WTC11 (cell line): ENCODE measurements at regions not wholly inside any gene's neighbourhood (a gene's known extent, or its start where the extent isn't known, plus 50 kb on each side); places are given as distances from the start of the nearest gene placed in this dataset.
A peak's percentile ranks its signal among the peaks of the same experiment; 100 is the strongest.

ENCODE experiments used
- ATAC-seq: fragments of 200-7000 bp; cut with Tn5 transposase; 2 replicates; pipeline ENCODE4 v1.10.0; 2021; ENCODE audit warnings: mild to moderate bottlenecking, moderate library complexity
- CTCF ChIA-PET: fragments of 300-600 bp; sonication (Branson Sonifier 250); formaldehyde crosslinking; loops from one replicate; lab custom pipeline; 2021; ENCODE audit warnings: antibody characterized with exemption; lab: Charles Lee
- POLR2A ChIA-PET: fragments of 350-600 bp; sonication (Branson Sonifier 250); formaldehyde crosslinking; loops from one replicate; lab custom pipeline; 2021; ENCODE audit warnings: antibody characterized with exemption; lab: Charles Lee
- DNase-seq: peaks from one replicate; pipeline ENCODE4 v3.0.0; 2021; ENCODE audit warnings: low spot score
- H3K27ac Mint-ChIP-seq: 2 replicates; pipeline ENCODE4 v1.8.0; 2021; ENCODE audit warnings: mixed read lengths
- H3K27me3 Mint-ChIP-seq: 2 replicates; pipeline ENCODE4 v1.8.0; 2021; ENCODE audit warnings: low read depth, mild to moderate bottlenecking, moderate library complexity, mixed read lengths
- H3K36me3 Mint-ChIP-seq: 2 replicates; pipeline ENCODE4 v1.8.0; 2021; ENCODE audit warnings: mixed read lengths
- H3K4me1 Mint-ChIP-seq: 2 replicates; pipeline ENCODE4 v1.8.0; 2022; ENCODE audit warnings: mixed read lengths
- H3K4me3 Mint-ChIP-seq: 2 replicates; pipeline ENCODE4 v1.8.0; 2021; ENCODE audit warnings: mild to moderate bottlenecking, moderate library complexity, mixed read lengths
- H3K9me3 Mint-ChIP-seq: 2 replicates; pipeline ENCODE4 v1.8.0; 2021; ENCODE audit warnings: mixed read lengths
- AR ChIP-seq: fragments of 250-450 bp; sonication (Bioruptor Pico); IDR thresholded peaks from 2 replicates; pipeline ENCODE4 v1.9.0; 2021; ENCODE audit warnings: mild to moderate bottlenecking
- CDX4 ChIP-seq: fragments of 250-450 bp; sonication (Bioruptor Pico); IDR thresholded peaks from 2 replicates; pipeline ENCODE4 v1.9.0; 2021; ENCODE audit warnings: moderate library complexity, mild to moderate bottlenecking, inconsistent platforms, borderline replicate concordance
- CREB1 ChIP-seq: sonication (generic); formaldehyde crosslinking; IDR thresholded peaks from 2 replicates; pipeline ENCODE4 v1.8.0; 2023; ENCODE audit warnings: mild to moderate bottlenecking, missing genetic modification reagents
- ERG ChIP-seq: fragments of 250-450 bp; sonication (Bioruptor Pico); IDR thresholded peaks from 2 replicates; pipeline ENCODE4 v1.8.0; 2021; ENCODE audit warnings: mild to moderate bottlenecking
- GABPB1 ChIP-seq: sonication (generic); formaldehyde crosslinking; IDR thresholded peaks from 2 replicates; pipeline ENCODE4 v1.8.1; 2023; ENCODE audit warnings: mild to moderate bottlenecking, missing genetic modification reagents
- GRHL2 ChIP-seq: fragments of 250-450 bp; sonication (Bioruptor Pico); IDR thresholded peaks from 2 replicates; pipeline ENCODE4 v1.8.0; 2022; ENCODE audit warnings: mild to moderate bottlenecking, moderate library complexity; ENCODE audit not compliant: insufficient replicate concordance, severe bottlenecking
- IRF2 ChIP-seq: sonication (generic); formaldehyde crosslinking; IDR thresholded peaks from 2 replicates; pipeline ENCODE4 v1.8.0; 2022; ENCODE audit warnings: low read depth, missing genetic modification reagents, borderline replicate concordance
- SMAD3 ChIP-seq: sonication (generic); formaldehyde crosslinking; IDR thresholded peaks from 2 replicates; pipeline ENCODE4 v1.8.0; 2022; ENCODE audit warnings: missing genetic modification reagents, mild to moderate bottlenecking, borderline replicate concordance
- SMAD4 ChIP-seq: sonication (generic); formaldehyde crosslinking; IDR thresholded peaks from 2 replicates; pipeline ENCODE4 v1.8.0; 2022; ENCODE audit warnings: mild to moderate bottlenecking, missing genetic modification reagents
- USF2 ChIP-seq: sonication (generic); formaldehyde crosslinking; IDR thresholded peaks from 2 replicates; pipeline ENCODE4 v1.8.1; 2023; ENCODE audit warnings: mild to moderate bottlenecking, missing genetic modification reagents, moderate library complexity
- ZNF263 ChIP-seq: sonication (generic); formaldehyde crosslinking; IDR thresholded peaks from 2 replicates; pipeline ENCODE4 v1.8.1; 2022; ENCODE audit warnings: low read depth, mild to moderate bottlenecking, moderate library complexity, missing genetic modification reagents
- ZSCAN18 ChIP-seq: fragments of 250-450 bp; sonication (Bioruptor Pico); IDR thresholded peaks from 2 replicates; pipeline ENCODE4 v2.1.2; 2022; ENCODE audit warnings: mild to moderate bottlenecking, moderate library complexity
- TF ChIP-seq, protein P1 (sequence below): sonication (generic); formaldehyde crosslinking; IDR thresholded peaks from 2 replicates; pipeline ENCODE4 v1.8.0; 2022; ENCODE audit warnings: mild to moderate bottlenecking, missing genetic modification reagents
- TF ChIP-seq, protein P2 (sequence below): fragments of 250-450 bp; sonication (Bioruptor Pico); IDR thresholded peaks from 2 replicates; pipeline ENCODE4 v1.9.0; 2021; ENCODE audit warnings: mild to moderate bottlenecking

DNA sequence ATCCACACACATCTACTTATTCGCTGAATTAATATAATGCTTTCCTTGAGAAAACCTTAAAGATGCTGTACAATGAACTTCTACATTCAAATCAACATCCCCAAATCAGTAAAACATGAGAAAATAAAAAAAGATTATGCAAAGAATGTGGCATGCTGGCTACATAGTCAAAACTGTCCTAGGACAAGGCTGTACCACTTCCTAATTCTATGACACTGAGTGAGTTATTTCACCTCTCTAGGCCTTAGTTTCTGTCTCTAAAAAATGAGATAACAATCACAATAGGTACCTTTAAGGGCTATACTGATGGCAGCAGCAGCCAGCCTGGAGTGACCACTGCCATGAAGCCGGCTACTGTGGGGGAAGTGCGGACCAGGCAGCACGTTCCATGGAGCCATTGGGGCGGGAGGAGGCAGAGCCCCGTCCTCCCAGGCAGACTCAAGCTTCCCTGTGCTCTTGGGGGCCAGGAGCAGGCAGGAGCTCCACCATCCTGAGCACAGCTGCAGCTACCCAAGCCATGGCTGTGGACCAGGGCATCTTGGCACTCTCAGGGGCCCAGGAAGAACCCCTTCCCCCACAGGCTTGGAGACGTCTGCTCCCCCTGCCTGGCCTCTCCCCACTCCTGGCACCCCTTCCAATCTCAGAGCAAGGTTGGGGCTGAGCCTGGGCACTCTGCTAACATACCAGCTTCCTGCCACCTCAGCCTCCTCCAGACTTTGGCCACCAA lies 110.2 kb downstream of the ELAPOR2 start (continued):
- TF ChIP-seq AR (CRISPR knock-in tag) (no peak), ZSCAN18 (CRISPR knock-in tag) (no peak), ZNF263 (CRISPR knock-in tag) (no peak), IRF2 (CRISPR knock-in tag) (no peak), CREB1 (CRISPR knock-in tag) (no peak)
- TF ChIP-seq, protein P1, sequence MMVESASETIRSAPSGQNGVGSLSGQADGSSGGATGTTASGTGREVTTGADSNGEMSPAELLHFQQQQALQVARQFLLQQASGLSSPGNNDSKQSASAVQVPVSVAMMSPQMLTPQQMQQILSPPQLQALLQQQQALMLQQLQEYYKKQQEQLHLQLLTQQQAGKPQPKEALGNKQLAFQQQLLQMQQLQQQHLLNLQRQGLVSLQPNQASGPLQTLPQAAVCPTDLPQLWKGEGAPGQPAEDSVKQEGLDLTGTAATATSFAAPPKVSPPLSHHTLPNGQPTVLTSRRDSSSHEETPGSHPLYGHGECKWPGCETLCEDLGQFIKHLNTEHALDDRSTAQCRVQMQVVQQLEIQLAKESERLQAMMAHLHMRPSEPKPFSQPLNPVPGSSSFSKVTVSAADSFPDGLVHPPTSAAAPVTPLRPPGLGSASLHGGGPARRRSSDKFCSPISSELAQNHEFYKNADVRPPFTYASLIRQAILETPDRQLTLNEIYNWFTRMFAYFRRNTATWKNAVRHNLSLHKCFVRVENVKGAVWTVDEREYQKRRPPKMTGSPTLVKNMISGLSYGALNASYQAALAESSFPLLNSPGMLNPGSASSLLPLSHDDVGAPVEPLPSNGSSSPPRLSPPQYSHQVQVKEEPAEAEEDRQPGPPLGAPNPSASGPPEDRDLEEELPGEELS (CRISPR knock-in tag): no peak
- TF ChIP-seq, protein P2, sequence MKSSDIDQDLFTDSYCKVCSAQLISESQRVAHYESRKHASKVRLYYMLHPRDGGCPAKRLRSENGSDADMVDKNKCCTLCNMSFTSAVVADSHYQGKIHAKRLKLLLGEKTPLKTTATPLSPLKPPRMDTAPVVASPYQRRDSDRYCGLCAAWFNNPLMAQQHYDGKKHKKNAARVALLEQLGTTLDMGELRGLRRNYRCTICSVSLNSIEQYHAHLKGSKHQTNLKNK (CRISPR knock-in tag): no peak

- no peak for TF ChIP-seq SMAD4 (CRISPR knock-in tag)
- no peak for TF ChIP-seq GABPB1 (CRISPR knock-in tag)
- TF ChIP-seq CDX4 (CRISPR knock-in tag): no peak
- TF ChIP-seq AR (CRISPR knock-in tag): no peak
- TF ChIP-seq GRHL2 (CRISPR knock-in tag): no peak
- TF ChIP-seq SMAD3 (CRISPR knock-in tag): no peak
- TF ChIP-seq ERG (CRISPR knock-in tag): no peak
- no peak for TF ChIP-seq USF2
- TF ChIP-seq, all 79 proteins: peak for 0
- CTCF ChIA-PET: no interaction called here
Observed at GRCh38 chr7:86947929-86948328, 111.5 kb downstream of the ELAPOR2 start.

More at GRCh38 chr7:86947929-86948328, 111.5 kb downstream of the ELAPOR2 start:
- no peak for DNase-seq
- H3K27me3 Mint-ChIP-seq: no peaks in the 10 kb centered on the region
- no peaks in the 10 kb centered on the region for H3K36me3 Mint-ChIP-seq
- no peak overlapping the region for H3K4me3 Mint-ChIP-seq
- H3K4me1 Mint-ChIP-seq: peaks cover 31% of the 10 kb centered on the region
- peak overlapping the region; percentile 8 for H3K27ac Mint-ChIP-seq
- ATAC-seq: peak; percentile 63
- H3K9me3 Mint-ChIP-seq: no peaks in the 10 kb centered on the region
- POLR2A ChIA-PET: no interaction called here
